Brain pericyte (primary cell): ENCODE measurements at regions not wholly inside any gene's neighbourhood (a gene's known extent, or its start where the extent isn't known, plus 50 kb on each side); places are given as distances from the start of the nearest gene placed in this dataset.
A peak's percentile ranks its signal among the peaks of the same experiment; 100 is the strongest.

ENCODE experiments used
- DNase-seq: peaks from one replicate; pipeline ENCODE4 v3.0.0-alpha.2; 2012; ENCODE audit warnings: low read depth, low spot score

DNA sequence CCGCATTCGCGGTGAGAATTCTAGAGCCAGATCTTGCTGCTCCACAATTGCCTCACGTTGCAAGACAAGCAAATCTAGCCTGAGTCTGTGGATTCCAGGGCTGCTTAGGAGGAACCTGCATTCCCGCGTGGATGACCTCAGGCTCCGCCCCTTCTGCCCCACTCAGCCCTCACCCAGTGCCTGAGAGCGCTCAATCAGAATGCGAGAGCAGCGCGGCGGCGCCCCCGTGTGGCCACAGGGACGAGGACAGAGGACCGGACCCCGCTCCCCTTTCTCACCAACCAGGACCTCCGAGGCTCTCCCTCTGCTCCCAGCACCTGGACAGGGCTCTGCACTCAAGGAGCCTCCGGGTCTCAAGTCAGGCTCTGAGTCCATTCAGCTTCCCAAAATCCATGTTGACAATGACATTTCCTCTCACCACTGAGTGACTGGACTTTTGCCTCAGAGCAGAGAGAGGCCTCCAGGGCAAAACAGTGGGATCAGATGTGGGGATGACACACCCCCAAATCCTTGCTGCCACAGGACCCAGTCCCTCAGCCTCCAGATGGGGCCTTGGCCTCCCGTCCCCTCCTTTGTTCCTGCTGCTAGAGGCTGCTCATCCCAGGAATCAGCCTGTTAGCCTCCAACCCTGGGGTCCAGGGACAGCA, 52.0 kb downstream of the RPP21 start:
- DNase-seq, result peak; percentile 21

DNA sequence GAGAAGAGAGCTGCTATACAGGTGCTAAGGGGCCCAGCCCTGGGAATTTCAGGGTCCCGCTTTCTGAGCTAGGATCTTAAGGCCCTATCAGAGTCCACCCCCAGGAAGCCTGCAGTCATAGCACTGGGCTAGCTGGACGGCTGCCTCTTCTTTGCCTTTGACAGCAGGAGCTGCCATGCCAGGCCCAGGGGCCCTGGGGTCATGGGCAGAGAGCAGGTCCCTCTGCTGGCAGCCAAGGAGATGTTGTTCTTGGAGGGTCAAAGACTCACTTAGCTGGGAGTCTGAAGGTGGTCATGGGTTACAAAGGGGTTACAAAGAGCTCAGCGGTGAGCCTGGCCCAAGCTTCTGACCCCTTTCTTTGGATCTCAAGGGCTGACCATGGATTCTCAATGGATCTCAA, 52.7 kb downstream of the RPP21 start:
- no peak for DNase-seq

DNA sequence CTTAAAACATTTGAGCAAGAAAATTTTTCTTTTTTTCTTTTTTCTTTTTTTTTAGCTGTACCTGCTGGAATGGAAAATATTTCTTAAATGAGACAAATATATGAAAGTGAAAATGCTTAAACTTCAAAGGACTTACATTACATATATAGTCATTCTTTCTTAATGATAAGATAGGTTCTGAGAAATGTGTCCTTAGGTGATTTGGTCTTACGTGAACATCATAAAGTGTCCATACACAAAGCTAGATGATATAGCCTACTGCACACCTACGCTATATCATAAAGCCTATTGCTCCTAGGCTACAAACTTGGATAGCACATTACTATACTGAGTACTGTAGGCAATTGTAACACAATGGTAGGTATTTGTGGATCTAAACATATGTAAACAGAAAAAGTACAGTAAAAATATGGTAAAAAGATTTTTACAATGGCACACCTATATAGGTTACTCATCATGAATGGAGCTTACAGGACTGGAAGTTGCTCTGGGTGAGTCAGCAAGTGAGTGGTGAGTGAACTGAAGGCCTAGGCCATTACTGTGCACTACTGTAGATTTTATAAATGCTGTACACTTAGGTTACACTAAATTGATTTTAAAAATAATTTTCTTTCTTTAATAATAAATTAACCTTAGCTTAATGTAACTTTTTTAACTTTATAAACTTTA, 54.6 kb downstream of the RPP21 start:
- DNase-seq, result no peak

DNA sequence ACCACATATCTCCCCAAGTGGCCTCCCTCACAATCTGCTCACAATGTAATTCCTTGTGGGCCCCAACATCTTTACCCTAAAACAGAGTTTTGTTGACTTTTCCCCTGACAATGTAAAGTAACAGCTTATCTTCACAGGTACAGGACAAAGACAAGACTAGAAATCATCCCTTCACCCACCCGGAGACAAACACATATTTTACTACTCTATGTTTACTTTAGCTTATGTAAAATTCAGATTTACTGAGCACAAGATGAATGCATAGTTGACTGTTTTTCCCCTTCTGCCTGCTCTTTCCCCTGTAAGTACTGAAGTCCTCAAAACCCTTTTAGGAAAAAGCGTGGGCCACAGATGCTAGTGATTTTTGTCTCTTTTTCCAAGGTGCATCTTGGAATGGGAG, 61.0 kb downstream of the RPP21 start:
- DNase-seq, result no peak

DNA sequence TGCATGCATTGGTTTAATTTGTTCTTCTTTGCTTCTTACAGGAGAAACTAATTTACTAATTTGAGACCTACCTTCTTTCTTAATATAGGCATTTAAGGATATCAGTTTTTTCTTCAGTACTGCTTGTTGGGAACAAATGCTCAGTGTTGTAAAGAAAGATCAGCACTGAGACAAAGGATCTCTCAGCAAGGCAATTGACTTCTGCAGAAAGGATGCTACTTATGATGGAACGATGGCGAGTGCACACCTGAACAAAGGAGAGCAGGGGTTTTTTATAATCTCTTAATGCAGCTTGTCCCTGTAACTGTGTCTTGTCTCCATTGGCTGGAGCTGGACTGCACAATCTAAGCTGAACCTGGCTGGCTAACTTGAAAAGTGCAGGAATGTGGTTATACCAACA, 64.2 kb downstream of the RPP21 start:
- DNase-seq, result no peak

DNA sequence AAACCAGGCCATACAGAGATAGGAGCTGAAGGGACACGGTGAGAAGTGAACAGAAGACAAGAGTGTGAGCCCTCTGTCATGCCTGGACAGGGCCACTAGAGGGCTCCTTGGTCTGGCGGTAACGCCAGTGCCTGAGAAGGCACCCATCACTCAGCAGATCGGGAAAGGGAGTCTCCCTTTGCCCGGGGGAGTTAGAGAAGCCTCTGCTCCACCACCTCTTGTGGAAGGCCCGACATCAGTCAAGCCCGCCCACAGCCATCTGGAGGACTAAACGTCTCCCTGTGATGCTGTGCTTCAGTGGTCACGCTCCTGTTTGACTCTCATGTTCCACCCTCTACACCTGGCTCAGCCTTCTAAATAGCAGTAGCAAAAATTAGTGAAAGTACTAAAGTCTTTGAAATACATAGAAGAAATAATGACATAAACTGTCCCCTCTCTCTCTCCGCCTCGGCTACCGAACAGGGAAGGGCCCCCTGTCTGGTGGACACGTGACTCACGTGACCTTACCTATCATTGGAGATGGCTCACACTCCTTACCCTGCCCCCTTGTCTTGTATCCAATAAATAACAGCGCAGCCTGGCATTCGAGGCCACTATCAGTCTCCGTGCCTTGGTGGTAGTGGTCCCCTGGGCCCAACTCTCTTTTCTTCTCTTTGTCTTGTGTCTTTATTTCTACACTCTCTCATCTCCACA, 66.7 kb downstream of the RPP21 start:
- no peak for DNase-seq

DNA sequence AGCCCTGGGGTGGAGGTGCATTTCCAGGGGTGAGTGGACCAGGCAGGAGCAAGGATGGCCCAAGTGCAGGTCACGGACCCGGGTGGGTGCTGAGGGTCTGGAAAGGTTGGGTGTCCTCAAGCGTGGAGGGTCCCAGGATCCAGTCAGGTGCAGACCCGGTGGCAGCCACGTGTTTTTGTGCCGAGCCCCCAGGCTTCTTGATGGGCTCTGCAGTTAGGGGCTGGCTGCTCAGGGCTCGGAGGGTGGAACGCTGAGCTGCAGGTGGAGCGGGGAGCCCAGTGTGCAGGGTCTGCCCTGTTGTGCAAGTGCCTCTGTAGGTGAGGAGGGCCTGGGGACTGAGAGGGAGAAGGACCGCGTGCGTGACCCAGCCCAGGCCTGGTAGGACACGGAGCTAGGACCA, 70.9 kb upstream of the HLA-E start:
- no peak for DNase-seq

DNA sequence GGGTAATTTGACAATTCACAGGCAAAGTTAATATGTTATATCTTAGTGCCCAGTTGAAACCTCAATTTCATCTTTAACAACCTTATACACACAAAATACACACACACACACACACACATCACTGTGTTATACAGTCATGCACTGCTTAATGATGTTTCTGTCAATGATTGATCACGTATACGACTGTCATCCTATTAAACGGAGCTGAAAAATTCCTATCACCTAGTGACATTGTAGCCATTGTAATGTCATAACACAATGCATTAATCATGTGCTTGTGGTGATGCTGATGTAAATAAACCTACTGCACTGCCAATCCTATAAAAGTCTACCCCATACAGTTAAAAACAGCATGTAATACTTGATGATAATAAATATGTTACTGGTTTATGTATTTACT, 64.8 kb upstream of the HLA-E start:
- no peak for DNase-seq
